SK-N-SH (cell line): ENCODE measurements at regions not wholly inside any gene's neighbourhood (a gene's known extent, or its start where the extent isn't known, plus 50 kb on each side); places are given as distances from the start of the nearest gene placed in this dataset.

Experiments
- CTCF ChIA-PET: fragments of 300-600, 350-600 bp; formaldehyde crosslinking; extraction: SDS; loops from one replicate; lab custom pipeline; 2021; lab: Yijun Ruan, JAX
- POLR2A ChIA-PET: fragments of 350-600 bp; sonication (Branson Sonifier 250); formaldehyde crosslinking; extraction: SDS; loops from one replicate; lab custom pipeline; 2020; ENCODE audit warnings: antibody characterized with exemption, inconsistent platforms; lab: Yijun Ruan, JAX
- DNase-seq: peaks from one replicate; pipeline ENCODE4 v3.0.0; 2012
- H2AFZ ChIP-seq: fragments of 200-600 bp; sonication (generic); 2 replicates; pipeline ENCODE4 v1.8.1; 2016; ENCODE audit warnings: antibody characterized with exemption, mild to moderate bottlenecking, low read depth
- H3F3A ChIP-seq: fragments of 200-600 bp; sonication (generic); replicated peaks from 2 replicates; pipeline ENCODE3; 2016; ENCODE audit warnings: antibody characterized with exemption, mild to moderate bottlenecking; ENCODE audit not compliant: insufficient read depth
- H3K27ac ChIP-seq, 2 experiments: fragments of 200-500 bp in 1 of 2; fragments of 200-600 bp in 1 of 2; sonication (Bioruptor generic) in 1 of 2; sonication (generic), shearing (Covaris generic) in 1 of 2; 2 replicates each; pipeline versions ENCODE4 v1.5.1 to v1.6.1; 2014 to 2016; ENCODE audit warnings: low read depth in 2 of 2, inconsistent platforms in 1 of 2, low read length in 1 of 2, mild to moderate bottlenecking in 1 of 2, mixed read lengths in 1 of 2
- H3K27me3 ChIP-seq: fragments of 200-600 bp; sonication (generic), shearing (Covaris generic); 2 replicates; pipeline ENCODE4 v1.6.1; 2016; ENCODE audit warnings: mixed run types; ENCODE audit not compliant: insufficient read depth
- H3K36me3 ChIP-seq, 2 experiments: fragments of 200-500 bp in 1 of 2; fragments of 200-600 bp in 1 of 2; sonication (Bioruptor generic) in 1 of 2; sonication (generic) in 1 of 2; replicated peaks in 1 of 2; 2 replicates each; pipeline versions ENCODE3 to v1.5.1; 2014 to 2016; ENCODE audit warnings: low read length in 1 of 2, mild to moderate bottlenecking in 1 of 2; ENCODE audit not compliant: insufficient read depth in 2 of 2, control insufficient read depth in 1 of 2
- H3K4me1 ChIP-seq, 2 experiments: fragments of 200-500 bp in 1 of 2; fragments of 200-600 bp in 1 of 2; sonication (Bioruptor generic) in 1 of 2; sonication (generic), shearing (Covaris generic) in 1 of 2; 2 replicates each; pipeline versions ENCODE4 v1.5.1 to v1.6.1; 2014 to 2016; ENCODE audit warnings: low read depth in 1 of 2, low read length in 1 of 2, mixed run types in 1 of 2; ENCODE audit not compliant: insufficient read depth in 2 of 2, control insufficient read depth in 1 of 2
- H3K4me2 ChIP-seq: fragments of 200-600 bp; sonication (generic), shearing (Covaris generic); 2 replicates; pipeline ENCODE4 v1.6.1; 2017; ENCODE audit warnings: mixed run types
- H3K4me3 ChIP-seq, 2 experiments: fragments of 200-500 bp in 1 of 2; fragments of 200-600 bp in 1 of 2; sonication (Bioruptor generic) in 1 of 2; sonication (generic), shearing (Covaris generic) in 1 of 2; 2 replicates each; pipeline versions ENCODE4 v1.5.1 to v1.8.1; 2014 to 2016; ENCODE audit warnings: low read depth in 2 of 2, inconsistent platforms in 1 of 2, low read length in 1 of 2, mild to moderate bottlenecking in 1 of 2, mixed read lengths in 1 of 2, moderate library complexity in 1 of 2
- H3K79me2 ChIP-seq: fragments of 200-600 bp; sonication (generic); 2 replicates; pipeline ENCODE4 v1.8.1; 2017; ENCODE audit warnings: mild to moderate bottlenecking; ENCODE audit not compliant: insufficient read depth
- H3K9ac ChIP-seq: fragments of 200-600 bp; sonication (generic); 2 replicates; pipeline ENCODE4 v1.6.1; 2017; ENCODE audit warnings: mixed run types
- H3K9me2 ChIP-seq: fragments of 200-600 bp; sonication (generic); 2 replicates; pipeline ENCODE4 v1.6.1; 2017; ENCODE audit warnings: mixed run types
- H3K9me3 ChIP-seq: fragments of 200-600 bp; sonication (generic); 2 replicates; pipeline ENCODE4 v1.6.1; 2017; ENCODE audit warnings: mixed run types, mild to moderate bottlenecking, moderate library complexity
- H4K20me1 ChIP-seq: fragments of 200-600 bp; sonication (generic); 2 replicates; pipeline ENCODE4 v1.6.1; 2017; ENCODE audit warnings: mild to moderate bottlenecking, mixed run types; ENCODE audit not compliant: insufficient read depth
- CHD2 ChIP-seq: fragments of 150-350 bp; IDR thresholded peaks from 2 replicates; pipeline ENCODE4 v1.6.1; 2018; ENCODE audit warnings: low read length; ENCODE audit not compliant: partially characterized antibody
- ELF1 ChIP-seq: IDR thresholded peaks from 2 replicates; pipeline ENCODE4 v1.4.0; 2012
- EZH2phosphoT487 ChIP-seq: fragments of 200-600 bp; sonication (generic); IDR thresholded peaks from 2 replicates; pipeline ENCODE4 v1.6.1; 2017; ENCODE audit warnings: low read depth, mixed run types, mild to moderate bottlenecking, antibody characterized with exemption, moderate library complexity, borderline replicate concordance
- FOSL2 ChIP-seq: IDR thresholded peaks from 2 replicates; pipeline ENCODE4 v1.4.0; 2012; ENCODE audit warnings: low read depth, mild to moderate bottlenecking, moderate library complexity, borderline replicate concordance
- FOXJ3 ChIP-seq: sonication (generic); formaldehyde crosslinking; IDR thresholded peaks from 2 replicates; pipeline ENCODE4 v1.5.1; 2020; ENCODE audit warnings: mild to moderate bottlenecking, missing genetic modification reagents
- GATA2 ChIP-seq: sonication (generic); formaldehyde crosslinking; IDR thresholded peaks from 2 replicates; pipeline ENCODE4 v1.5.0; 2020; ENCODE audit warnings: mild to moderate bottlenecking, missing genetic modification reagents
- MEF2A ChIP-seq: IDR thresholded peaks from 2 replicates; pipeline ENCODE4 v1.4.0; 2012; ENCODE audit warnings: low read depth, borderline replicate concordance
- MXI1 ChIP-seq: IDR thresholded peaks from 2 replicates; pipeline ENCODE4 v1.6.1; 2012; ENCODE audit warnings: mild to moderate bottlenecking, low read depth, low read length, improper control_type of control experiment
- RCOR1 ChIP-seq: fragments of 150-350 bp; IDR thresholded peaks from 2 replicates; pipeline ENCODE4 v1.6.1; 2017; ENCODE audit warnings: antibody characterized with exemption, low read length
- RXRA ChIP-seq: IDR thresholded peaks from 2 replicates; pipeline ENCODE4 v1.4.0; 2012; ENCODE audit warnings: low read depth, mild to moderate bottlenecking, borderline replicate concordance
- SIN3A ChIP-seq: IDR thresholded peaks from 2 replicates; pipeline ENCODE4 v1.6.1; 2012; ENCODE audit warnings: low read depth, mild to moderate bottlenecking, low read length, moderate library complexity, borderline replicate concordance
- SMC3 ChIP-seq: IDR thresholded peaks from 2 replicates; pipeline ENCODE4 v1.6.1; 2012; ENCODE audit warnings: low read depth, low read length, improper control_type of control experiment
- TAF1 ChIP-seq: IDR thresholded peaks from 2 replicates; pipeline ENCODE4 v1.6.1; 2012; ENCODE audit warnings: low read depth, mild to moderate bottlenecking, low read length, moderate library complexity, borderline replicate concordance
- whole genome bisulfite sequencing: methylation state at CpG from one replicate; pipeline ENCODE4 v1.1.6; 2017; ENCODE audit warnings: low lambda C conversion rate; 5-methylcytosine and 5-hydroxymethylcytosine counted together
- TF ChIP-seq, protein P1 (sequence below): IDR thresholded peaks from 2 replicates; pipeline ENCODE4; 2012
- TF ChIP-seq, protein P2 (sequence below): fragments of 150-350 bp; IDR thresholded peaks from 2 replicates; pipeline ENCODE4 v1.6.1; 2016; ENCODE audit warnings: mild to moderate bottlenecking, low read depth, low read length
- TF ChIP-seq, protein P3 (sequence below): fragments of 150-350 bp; IDR thresholded peaks from 2 replicates; pipeline ENCODE4 v1.6.1; 2017; ENCODE audit warnings: antibody characterized with exemption, low read length, low read depth, borderline replicate concordance
- TF ChIP-seq, protein P4 (sequence below): IDR thresholded peaks from 2 replicates; pipeline ENCODE4 v1.4.0; 2012; ENCODE audit warnings: low read depth, borderline replicate concordance

DNA sequence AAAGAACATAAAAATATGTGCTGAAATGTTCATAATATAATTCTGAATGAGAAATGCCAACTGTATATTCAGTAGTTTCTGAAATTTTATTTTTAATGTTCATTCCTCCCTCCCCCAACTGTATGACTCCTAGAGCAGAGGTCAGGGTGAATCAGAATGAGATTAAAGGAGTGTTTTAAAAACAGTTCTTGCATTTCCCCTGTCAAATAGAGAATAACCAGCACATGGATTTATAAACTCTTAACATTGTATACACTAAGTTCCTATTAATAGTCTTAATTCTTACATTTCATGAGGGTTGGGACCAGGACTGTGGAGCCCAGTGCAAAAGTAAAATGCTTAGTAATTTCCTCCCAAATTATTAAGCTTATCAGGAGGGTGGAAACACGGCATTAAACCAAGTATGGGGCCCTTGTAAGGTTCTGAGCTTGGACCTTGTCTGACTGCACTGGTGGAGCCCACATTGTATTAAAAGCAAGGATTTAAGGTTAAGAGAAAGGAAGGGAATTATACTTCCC, 474.6 kb upstream of the RAG2 start:
- H4K20me1 ChIP-seq, result no peaks in the 10 kb centered on the region
- no peak overlapping the region for H3K9ac ChIP-seq
- H2AFZ ChIP-seq, result no peak overlapping the region
- no peaks in the 10 kb centered on the region for H3K9me2 ChIP-seq
- ChIA-PET POLR2A (no interaction called here), CTCF (no interaction called here)
- no peak overlapping the region for H3K4me3 ChIP-seq
- TF ChIP-seq CHD2, result no peak
- no peak for TF ChIP-seq ELF1
- no peak for TF ChIP-seq GATA2 (CRISPR knock-in tag)
- TF ChIP-seq MXI1, result no peak
- no peak for TF ChIP-seq MEF2A
- no peak for TF ChIP-seq TAF1
- no peak for TF ChIP-seq EZH2phosphoT487
- TF ChIP-seq RCOR1, result no peak
- TF ChIP-seq, protein P1, sequence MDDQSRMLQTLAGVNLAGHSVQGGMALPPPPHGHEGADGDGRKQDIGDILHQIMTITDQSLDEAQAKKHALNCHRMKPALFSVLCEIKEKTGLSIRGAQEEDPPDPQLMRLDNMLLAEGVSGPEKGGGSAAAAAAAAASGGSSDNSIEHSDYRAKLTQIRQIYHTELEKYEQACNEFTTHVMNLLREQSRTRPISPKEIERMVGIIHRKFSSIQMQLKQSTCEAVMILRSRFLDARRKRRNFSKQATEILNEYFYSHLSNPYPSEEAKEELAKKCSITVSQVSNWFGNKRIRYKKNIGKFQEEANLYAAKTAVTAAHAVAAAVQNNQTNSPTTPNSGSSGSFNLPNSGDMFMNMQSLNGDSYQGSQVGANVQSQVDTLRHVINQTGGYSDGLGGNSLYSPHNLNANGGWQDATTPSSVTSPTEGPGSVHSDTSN, result no peak
- no peak for TF ChIP-seq FOSL2
- TF ChIP-seq, protein P2, sequence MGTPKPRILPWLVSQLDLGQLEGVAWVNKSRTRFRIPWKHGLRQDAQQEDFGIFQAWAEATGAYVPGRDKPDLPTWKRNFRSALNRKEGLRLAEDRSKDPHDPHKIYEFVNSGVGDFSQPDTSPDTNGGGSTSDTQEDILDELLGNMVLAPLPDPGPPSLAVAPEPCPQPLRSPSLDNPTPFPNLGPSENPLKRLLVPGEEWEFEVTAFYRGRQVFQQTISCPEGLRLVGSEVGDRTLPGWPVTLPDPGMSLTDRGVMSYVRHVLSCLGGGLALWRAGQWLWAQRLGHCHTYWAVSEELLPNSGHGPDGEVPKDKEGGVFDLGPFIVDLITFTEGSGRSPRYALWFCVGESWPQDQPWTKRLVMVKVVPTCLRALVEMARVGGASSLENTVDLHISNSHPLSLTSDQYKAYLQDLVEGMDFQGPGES, result no peak
- no peak for TF ChIP-seq FOXJ3 (CRISPR knock-in tag)
- TF ChIP-seq, protein P3, sequence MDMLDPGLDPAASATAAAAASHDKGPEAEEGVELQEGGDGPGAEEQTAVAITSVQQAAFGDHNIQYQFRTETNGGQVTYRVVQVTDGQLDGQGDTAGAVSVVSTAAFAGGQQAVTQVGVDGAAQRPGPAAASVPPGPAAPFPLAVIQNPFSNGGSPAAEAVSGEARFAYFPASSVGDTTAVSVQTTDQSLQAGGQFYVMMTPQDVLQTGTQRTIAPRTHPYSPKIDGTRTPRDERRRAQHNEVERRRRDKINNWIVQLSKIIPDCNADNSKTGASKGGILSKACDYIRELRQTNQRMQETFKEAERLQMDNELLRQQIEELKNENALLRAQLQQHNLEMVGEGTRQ, result no peak
- no peak for TF ChIP-seq SIN3A
- no peak for TF ChIP-seq RXRA
- TF ChIP-seq, protein P4, sequence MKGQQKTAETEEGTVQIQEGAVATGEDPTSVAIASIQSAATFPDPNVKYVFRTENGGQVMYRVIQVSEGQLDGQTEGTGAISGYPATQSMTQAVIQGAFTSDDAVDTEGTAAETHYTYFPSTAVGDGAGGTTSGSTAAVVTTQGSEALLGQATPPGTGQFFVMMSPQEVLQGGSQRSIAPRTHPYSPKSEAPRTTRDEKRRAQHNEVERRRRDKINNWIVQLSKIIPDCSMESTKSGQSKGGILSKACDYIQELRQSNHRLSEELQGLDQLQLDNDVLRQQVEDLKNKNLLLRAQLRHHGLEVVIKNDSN, result no peak
- no peak for TF ChIP-seq SMC3
- H3F3A ChIP-seq, result no peaks in the 10 kb centered on the region
- no peaks in the 10 kb centered on the region; a peak in 1 of 4 replicates for H3K4me1 ChIP-seq
- H3K9me3 ChIP-seq, result no peaks in the 10 kb centered on the region
- no peaks in the 10 kb centered on the region for H3K36me3 ChIP-seq
- no peak overlapping the region for H3K4me2 ChIP-seq
- 0% methylated on average over 1 of the region's 1 CpG for WGBS
- no peak for DNase-seq
- no peaks in the 10 kb centered on the region for H3K79me2 ChIP-seq
- H3K27me3 ChIP-seq, result no peaks in the 10 kb centered on the region
- no peak overlapping the region for H3K27ac ChIP-seq
